Aorta (tissue), 5 donors: ENCODE measurements at regions not wholly inside any gene's neighbourhood (a gene's known extent, or its start where the extent isn't known, plus 50 kb on each side); places are given as distances from the start of the nearest gene placed in this dataset.

Experiments
- ATAC-seq: fragments of 200-7000 bp; cut with Tn5 transposase; one replicate; pipeline ENCODE4 v1.9.1; 2022; ENCODE audit warnings: moderate library complexity; ENCODE audit not compliant: low FRiP score
- DNase-seq, 2 donors: peaks; one replicate each; pipeline ENCODE4 v3.0.0-alpha.2; 2020
- H3K27ac ChIP-seq, 2 donors: one replicate each; pipeline ENCODE4 v1.5.1; 2013; ENCODE audit warnings: low read length in 2 of 2, mild to moderate bottlenecking in 2 of 2, moderate library complexity in 2 of 2, control low read depth in 1 of 2, inconsistent platforms in 1 of 2, low read depth in 1 of 2
- H3K27me3 ChIP-seq, 2 donors: one replicate each; pipeline ENCODE4 v1.6.1; 2013; ENCODE audit warnings: control low read depth in 1 of 2, low read length in 1 of 2, mild to moderate bottlenecking in 1 of 2, moderate library complexity in 1 of 2; ENCODE audit not compliant: insufficient read depth in 2 of 2, control insufficient read depth in 1 of 2
- H3K36me3 ChIP-seq, 2 donors: one replicate each; pipeline ENCODE4 v1.6.1; 2013; ENCODE audit warnings: control low read depth in 1 of 2, low read length in 1 of 2, mild to moderate bottlenecking in 1 of 2; ENCODE audit not compliant: insufficient read depth in 2 of 2, control insufficient read depth in 1 of 2
- H3K4me1 ChIP-seq, 2 donors: one replicate each; pipeline ENCODE4 v1.6.1; 2013; ENCODE audit warnings: low read length in 2 of 2, control low read depth in 1 of 2, mild to moderate bottlenecking in 1 of 2, moderate library complexity in 1 of 2; ENCODE audit not compliant: insufficient read depth in 2 of 2, control insufficient read depth in 1 of 2
- H3K4me3 ChIP-seq, 2 donors: one replicate each; pipeline ENCODE4 v1.5.1; 2013; ENCODE audit warnings: low read length in 2 of 2, control low read depth in 1 of 2, mild to moderate bottlenecking in 1 of 2
- H3K9me3 ChIP-seq: one replicate; pipeline ENCODE4 v1.6.1; 2013; ENCODE audit warnings: mild to moderate bottlenecking, low read length; ENCODE audit not compliant: control insufficient read depth
- WGBS, 2 donors: extraction: QIAGEN DNeasy Blood & Tissue Kit; methylation state at CpG; one replicate each; pipeline ENCODE4 v1.1.7; 2013; 5-methylcytosine and 5-hydroxymethylcytosine counted together
- intact Hi-C, 2 donors: fragments of 100-400 bp; cut with DNase I; formaldehyde crosslinking; loops; one replicate each; pipeline versions ENCODE4 v1.14.2 to v1.15.0; 2022
- donor health status: healthy with polysubstance abuse.
- donor health status: Bipolar disorder and iron deficiency.
- donor health status: DM: no; HTN: no; CAD: no.
- donor health status: DM: no; HTN: no; CAD: no.
- donor health status: DM: yes; HTN: yes; CAD: no.

GRCh38 chr4:38204339-38205035, 244.3 kb downstream of the PTTG2 start:
- Histone ChIP-seq H3K9me3 (no peaks in the 10 kb centered on the region), H3K36me3 (no peaks in the 10 kb centered on the region), H3K4me1 (no peaks in the 10 kb centered on the region), H3K27ac (peak overlapping the region; percentile 55 to 77), H3K27me3 (no peaks in the 10 kb centered on the region), H3K4me3 (no peak overlapping the region)
- WGBS, 2 donors: 80 to 84% methylated on average over 9 of the region's 9 CpGs
- DNase-seq (no peak), ATAC-seq (no peak)
- intact Hi-C loops: no loop called here

GRCh38 chr4:38205261-38205660, 245.1 kb downstream of the PTTG2 start:
- no peak overlapping the region for H3K27ac ChIP-seq
- no peaks in the 10 kb centered on the region for H3K4me1 ChIP-seq
- no peak overlapping the region for H3K4me3 ChIP-seq
- no peaks in the 10 kb centered on the region for H3K27me3 ChIP-seq
- H3K36me3 ChIP-seq: no peaks in the 10 kb centered on the region
- intact Hi-C loops: no loop called here
- DNase-seq (no peak), ATAC-seq (no peak)
- H3K9me3 ChIP-seq: no peaks in the 10 kb centered on the region
- 10 to 35% methylated on average over 3 of the region's 3 CpGs for WGBS, 2 donors

- no peak overlapping the region for H3K27ac ChIP-seq
- intact Hi-C loops: no loop called here
- WGBS, 2 donors: 98% methylated on average over 2 of the region's 2 CpGs
- H3K4me3 ChIP-seq: no peak overlapping the region
- ATAC-seq (no peak), DNase-seq (no peak)
- H3K9me3 ChIP-seq: no peaks in the 10 kb centered on the region
- H3K36me3 ChIP-seq: no peaks in the 10 kb centered on the region
- H3K4me1 ChIP-seq: peaks cover 0 to 5% of the 10 kb centered on the region in 2 donors
- no peaks in the 10 kb centered on the region for H3K27me3 ChIP-seq
Observed at GRCh38 chr4:38207110-38207457, 246.9 kb downstream of the PTTG2 start.

- H3K27ac ChIP-seq: peak overlapping the region in 1 of 2 donors; percentile 96
- 96 to 100% methylated on average over 2 of the region's 2 CpGs for WGBS, 2 donors
- intact Hi-C loops: loop anchor here (2.0 to 5.0 kb wide), 3 partner anchors 17 to 453 kb away; partner anchors contain the start of gene KLF3 (in 1 of the 2)
- ATAC-seq (no peak), DNase-seq (no peak)
- H3K4me3 ChIP-seq: no peak overlapping the region
- no peaks in the 10 kb centered on the region for H3K27me3 ChIP-seq
- H3K9me3 ChIP-seq: no peaks in the 10 kb centered on the region
- H3K4me1 ChIP-seq: peaks cover 0 to 5% of the 10 kb centered on the region in 2 donors
- H3K36me3 ChIP-seq: no peaks in the 10 kb centered on the region
Observed at GRCh38 chr4:38209654-38210053, 249.5 kb downstream of the PTTG2 start.

GRCh38 chr4:38210396-38211114, 250.4 kb downstream of the PTTG2 start:
- intact Hi-C loops: loop anchor here (2.0 to 5.0 kb wide), 3 partner anchors 18 to 452 kb away; partner anchors contain the start of gene KLF3 (in 1 of the 2)
- Histone ChIP-seq H3K36me3 (no peaks in the 10 kb centered on the region), H3K4me1 (peaks cover 0 to 5% of the 10 kb centered on the region in 2 donors), H3K4me3 (no peak overlapping the region), H3K27me3 (no peaks in the 10 kb centered on the region), H3K9me3 (no peaks in the 10 kb centered on the region), H3K27ac (peak overlapping the region; percentile 96 to 99)
- WGBS, 2 donors: 5 to 7% methylated on average over 11 of the region's 11 CpGs
- DNase-seq (no peak), ATAC-seq (peak; percentile 60)

GRCh38 chr4:38211885-38212284, 251.7 kb downstream of the PTTG2 start:
- peak; percentile 12 for ATAC-seq
- peaks cover 0 to 5% of the 10 kb centered on the region in 2 donors for H3K4me1 ChIP-seq

GRCh38 chr4:38213083-38213805, 253.0 kb downstream of the PTTG2 start:
- no peak overlapping the region for H3K4me3 ChIP-seq
- peak overlapping the region in 1 of 2 donors; percentile 44 for H3K27ac ChIP-seq
- ATAC-seq (no peak), DNase-seq (no peak)
- intact Hi-C loops: loop anchor here in 1 of 2 donors (5.0 kb wide), 1 partner anchor 449 kb away; the partner anchor contains the start of gene KLF3
- H3K27me3 ChIP-seq: no peaks in the 10 kb centered on the region
- no peaks in the 10 kb centered on the region for H3K9me3 ChIP-seq
- H3K36me3 ChIP-seq: no peaks in the 10 kb centered on the region
- H3K4me1 ChIP-seq: peaks cover 0 to 5% of the 10 kb centered on the region in 2 donors
- WGBS, 2 donors: 94 to 100% methylated on average over 2 of the region's 2 CpGs

More at GRCh38 chr4:38211885-38212284, 251.7 kb downstream of the PTTG2 start:
- Histone ChIP-seq H3K4me3 (no peak overlapping the region), H3K36me3 (no peaks in the 10 kb centered on the region), H3K9me3 (no peaks in the 10 kb centered on the region), H3K27ac (peak overlapping the region; percentile 80 to 96), H3K27me3 (no peaks in the 10 kb centered on the region)
- WGBS, 2 donors: 2 to 14% methylated on average over 2 of the region's 2 CpGs
- intact Hi-C loops: loop anchor here (2.0 to 5.0 kb wide), 3 partner anchors 19 to 450 kb away; partner anchors contain the start of gene KLF3 (in 1 of the 2)
- DNase-seq: no peak

GRCh38 chr4:38222892-38223291, 262.7 kb downstream of the PTTG2 start:
- intact Hi-C loops: no loop called here
- no peak for ATAC-seq
- no peak for DNase-seq
- H3K4me3 ChIP-seq: no peak overlapping the region
- WGBS, 2 donors: 61 to 76% methylated on average over 2 of the region's 2 CpGs
- peaks cover 5 to 11% of the 10 kb centered on the region in 2 donors for H3K4me1 ChIP-seq
- no peak overlapping the region for H3K27ac ChIP-seq
- no peaks in the 10 kb centered on the region for H3K27me3 ChIP-seq
- no peaks in the 10 kb centered on the region for H3K9me3 ChIP-seq
- no peaks in the 10 kb centered on the region for H3K36me3 ChIP-seq
